RWPE2 (cell line): ENCODE measurements at regions not wholly inside any gene's neighbourhood (a gene's known extent, or its start where the extent isn't known, plus 50 kb on each side); places are given as distances from the start of the nearest gene placed in this dataset.

ENCODE experiments used
- ATAC-seq: fragments of 200-7000 bp; cut with Tn5 transposase; 3 replicates; pipeline ENCODE4 v1.9.1; 2021; ENCODE audit warnings: low read depth
- DNase-seq: peaks from one replicate; pipeline ENCODE4 v3.0.0-alpha.2; 2020; ENCODE audit warnings: low spot score
- H3K27ac ChIP-seq: fragments of 450-650 bp; 2 replicates; pipeline ENCODE4 v1.5.1; 2017; ENCODE audit warnings: mild to moderate bottlenecking; ENCODE audit not compliant: poor library complexity, severe bottlenecking
- H3K27me3 ChIP-seq: fragments of 250-450 bp; sonication (Bioruptor Pico); 2 replicates; pipeline ENCODE4 v1.5.1; 2021; ENCODE audit warnings: mild to moderate bottlenecking, moderate library complexity; ENCODE audit not compliant: insufficient read depth, poor library complexity, severe bottlenecking
- H3K36me3 ChIP-seq: fragments of 250-450 bp; sonication (Bioruptor Pico); 2 replicates; pipeline ENCODE4 v1.5.1; 2020; ENCODE audit warnings: low read depth, mild to moderate bottlenecking, moderate library complexity
- H3K4me1 ChIP-seq: fragments of 250-450 bp; sonication (Bioruptor Pico); 2 replicates; pipeline ENCODE4 v1.5.1; 2021; ENCODE audit warnings: mild to moderate bottlenecking, moderate library complexity; ENCODE audit not compliant: insufficient read depth, poor library complexity, severe bottlenecking
- H3K4me3 ChIP-seq: fragments of 250-450 bp; sonication (Bioruptor Pico); 2 replicates; pipeline ENCODE4 v1.5.1; 2021; ENCODE audit warnings: mild to moderate bottlenecking, moderate library complexity; ENCODE audit not compliant: severe bottlenecking
- H3K9me3 ChIP-seq: fragments of 250-450 bp; sonication (Bioruptor Pico); 2 replicates; pipeline ENCODE4 v1.5.1; 2021; ENCODE audit warnings: mild to moderate bottlenecking, moderate library complexity; ENCODE audit not compliant: severe bottlenecking
- TF ChIP-seq, protein P1 (sequence below): fragments of 450-650 bp; IDR thresholded peaks from one replicate; pipeline ENCODE4 v1.5.1; 2017; ENCODE audit warnings: mild to moderate bottlenecking, moderate library complexity; ENCODE audit not compliant: poor library complexity, severe bottlenecking

DNA sequence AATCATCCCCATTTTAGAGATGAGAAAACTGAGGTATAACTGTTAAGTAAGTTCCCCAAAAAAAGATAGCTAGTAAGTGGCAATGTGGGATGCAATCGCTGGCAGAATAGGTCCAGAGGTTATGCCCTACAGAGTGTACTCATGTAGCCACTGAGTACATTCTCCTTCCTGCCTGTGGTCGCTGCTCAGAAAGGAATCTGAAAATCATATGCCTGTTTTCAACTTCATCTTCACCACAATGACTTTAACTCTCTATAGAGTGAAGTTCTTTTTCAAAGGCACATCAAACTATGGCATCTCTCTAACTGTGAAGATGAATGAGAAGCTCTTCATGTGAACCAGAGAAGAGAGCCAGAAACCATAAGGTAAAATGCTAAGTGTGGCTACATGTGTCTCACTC, 162.2 kb upstream of the SLC25A13 start:
- Histone ChIP-seq H3K27ac (no peak overlapping the region), H3K4me3 (no peak overlapping the region), H3K9me3 (no peaks in the 10 kb centered on the region), H3K36me3 (no peaks in the 10 kb centered on the region), H3K4me1 (no peaks in the 10 kb centered on the region), H3K27me3 (no peaks in the 10 kb centered on the region)
- no peak for ATAC-seq
- TF ChIP-seq, protein P1, sequence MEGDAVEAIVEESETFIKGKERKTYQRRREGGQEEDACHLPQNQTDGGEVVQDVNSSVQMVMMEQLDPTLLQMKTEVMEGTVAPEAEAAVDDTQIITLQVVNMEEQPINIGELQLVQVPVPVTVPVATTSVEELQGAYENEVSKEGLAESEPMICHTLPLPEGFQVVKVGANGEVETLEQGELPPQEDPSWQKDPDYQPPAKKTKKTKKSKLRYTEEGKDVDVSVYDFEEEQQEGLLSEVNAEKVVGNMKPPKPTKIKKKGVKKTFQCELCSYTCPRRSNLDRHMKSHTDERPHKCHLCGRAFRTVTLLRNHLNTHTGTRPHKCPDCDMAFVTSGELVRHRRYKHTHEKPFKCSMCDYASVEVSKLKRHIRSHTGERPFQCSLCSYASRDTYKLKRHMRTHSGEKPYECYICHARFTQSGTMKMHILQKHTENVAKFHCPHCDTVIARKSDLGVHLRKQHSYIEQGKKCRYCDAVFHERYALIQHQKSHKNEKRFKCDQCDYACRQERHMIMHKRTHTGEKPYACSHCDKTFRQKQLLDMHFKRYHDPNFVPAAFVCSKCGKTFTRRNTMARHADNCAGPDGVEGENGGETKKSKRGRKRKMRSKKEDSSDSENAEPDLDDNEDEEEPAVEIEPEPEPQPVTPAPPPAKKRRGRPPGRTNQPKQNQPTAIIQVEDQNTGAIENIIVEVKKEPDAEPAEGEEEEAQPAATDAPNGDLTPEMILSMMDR: no peak
- DNase-seq: no peak

GRCh38 chr7:96481796-96482195, 159.9 kb upstream of the SLC25A13 start:
- H3K4me3 ChIP-seq: no peak overlapping the region
- TF ChIP-seq, protein P1: no peak
- no peaks in the 10 kb centered on the region for H3K27me3 ChIP-seq
- no peaks in the 10 kb centered on the region for H3K36me3 ChIP-seq
- no peaks in the 10 kb centered on the region for H3K4me1 ChIP-seq
- ATAC-seq (no peak), DNase-seq (no peak)
- no peak overlapping the region for H3K27ac ChIP-seq
- no peaks in the 10 kb centered on the region for H3K9me3 ChIP-seq

DNA sequence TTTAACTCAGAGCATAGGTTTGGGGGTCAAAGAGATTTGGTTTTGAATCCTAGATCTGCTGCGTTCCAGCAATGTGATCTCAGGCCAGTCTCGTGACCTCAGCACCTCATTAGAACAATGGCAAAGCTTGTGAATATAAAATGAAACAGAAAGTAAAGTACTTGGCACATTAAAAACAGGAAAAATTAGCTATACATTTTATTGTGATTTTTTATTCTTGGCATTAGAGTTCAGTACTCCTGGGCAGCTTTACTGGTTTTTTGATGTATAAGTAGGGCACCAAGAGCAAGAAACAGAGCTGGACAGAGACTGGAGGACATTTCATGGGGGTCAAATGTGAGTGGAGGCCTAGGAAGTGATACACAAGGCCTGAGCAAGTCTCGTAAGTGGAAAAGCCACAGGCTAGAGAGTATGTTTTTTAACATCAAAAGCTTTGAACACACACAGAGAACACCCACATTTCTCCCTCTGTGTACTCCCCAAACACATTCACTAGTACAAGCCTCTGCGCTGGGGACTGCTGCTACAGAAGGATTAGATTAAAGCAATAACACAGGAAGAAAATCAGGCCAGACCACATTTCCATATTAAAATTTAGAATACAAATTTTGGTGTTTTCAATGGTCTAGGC, 157.2 kb upstream of the SLC25A13 start:
- Histone ChIP-seq H3K27ac (no peak overlapping the region), H3K4me3 (no peak overlapping the region), H3K4me1 (no peaks in the 10 kb centered on the region), H3K9me3 (no peaks in the 10 kb centered on the region), H3K27me3 (peaks cover 4% of the 10 kb centered on the region), H3K36me3 (no peaks in the 10 kb centered on the region)
- ATAC-seq (no peak), DNase-seq (no peak)
- TF ChIP-seq, protein P1: no peak

DNA sequence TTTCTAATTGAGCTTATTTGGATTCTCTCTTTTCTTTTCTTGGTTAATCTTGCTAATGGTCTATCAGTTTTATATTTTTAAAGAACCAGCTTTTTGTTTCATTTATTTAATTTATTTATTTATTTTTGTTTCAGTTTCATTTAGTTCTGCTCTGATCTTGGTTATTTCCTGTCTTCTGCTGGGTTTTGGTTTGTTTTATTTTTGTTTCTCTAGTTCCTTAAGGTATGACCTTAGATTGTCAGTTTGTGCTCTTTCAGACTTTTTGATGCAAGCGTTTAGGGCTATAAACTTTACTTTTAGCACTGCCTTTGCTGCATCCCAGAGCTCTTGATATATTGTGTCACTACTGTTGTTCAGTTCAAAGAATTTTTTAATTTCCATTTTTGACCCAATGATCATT, 149.7 kb upstream of the SLC25A13 start:
- no peak overlapping the region for H3K27ac ChIP-seq
- TF ChIP-seq, protein P1: no peak
- H3K9me3 ChIP-seq: no peaks in the 10 kb centered on the region
- H3K27me3 ChIP-seq: peaks cover 12% of the 10 kb centered on the region
- H3K4me1 ChIP-seq: no peaks in the 10 kb centered on the region
- no peak overlapping the region for H3K4me3 ChIP-seq
- no peak for ATAC-seq
- no peak for DNase-seq
- no peaks in the 10 kb centered on the region for H3K36me3 ChIP-seq

DNA sequence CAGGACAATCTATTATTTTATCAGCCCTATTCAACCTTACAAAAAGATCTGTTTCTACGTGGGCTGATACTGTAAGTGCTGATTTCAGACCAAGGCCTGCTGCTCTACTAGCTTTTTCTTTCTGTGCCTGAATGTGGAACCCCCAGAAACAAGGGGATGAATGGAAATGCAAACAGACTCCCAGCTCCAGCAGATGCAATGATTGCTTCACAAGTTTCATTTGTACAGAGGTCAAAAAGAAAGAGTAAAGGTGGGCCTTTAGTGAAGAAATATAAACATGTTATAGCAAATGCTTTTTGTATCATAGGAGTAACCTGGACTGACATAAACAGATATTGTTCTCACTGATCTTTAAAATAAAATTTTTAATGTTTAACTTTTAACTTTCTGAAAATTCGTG, 130.2 kb upstream of the SLC25A13 start:
- Histone ChIP-seq H3K4me1 (no peaks in the 10 kb centered on the region), H3K4me3 (no peak overlapping the region), H3K27me3 (no peaks in the 10 kb centered on the region), H3K9me3 (no peaks in the 10 kb centered on the region), H3K36me3 (no peaks in the 10 kb centered on the region), H3K27ac (no peak overlapping the region)
- DNase-seq (no peak), ATAC-seq (no peak)
- TF ChIP-seq, protein P1: no peak
